ENCODE measurements at regions not wholly inside any gene's neighbourhood (a gene's known extent, or its start where the extent isn't known, plus 50 kb on each side); places are given as distances from the start of the nearest gene placed in this dataset.

DNA sequence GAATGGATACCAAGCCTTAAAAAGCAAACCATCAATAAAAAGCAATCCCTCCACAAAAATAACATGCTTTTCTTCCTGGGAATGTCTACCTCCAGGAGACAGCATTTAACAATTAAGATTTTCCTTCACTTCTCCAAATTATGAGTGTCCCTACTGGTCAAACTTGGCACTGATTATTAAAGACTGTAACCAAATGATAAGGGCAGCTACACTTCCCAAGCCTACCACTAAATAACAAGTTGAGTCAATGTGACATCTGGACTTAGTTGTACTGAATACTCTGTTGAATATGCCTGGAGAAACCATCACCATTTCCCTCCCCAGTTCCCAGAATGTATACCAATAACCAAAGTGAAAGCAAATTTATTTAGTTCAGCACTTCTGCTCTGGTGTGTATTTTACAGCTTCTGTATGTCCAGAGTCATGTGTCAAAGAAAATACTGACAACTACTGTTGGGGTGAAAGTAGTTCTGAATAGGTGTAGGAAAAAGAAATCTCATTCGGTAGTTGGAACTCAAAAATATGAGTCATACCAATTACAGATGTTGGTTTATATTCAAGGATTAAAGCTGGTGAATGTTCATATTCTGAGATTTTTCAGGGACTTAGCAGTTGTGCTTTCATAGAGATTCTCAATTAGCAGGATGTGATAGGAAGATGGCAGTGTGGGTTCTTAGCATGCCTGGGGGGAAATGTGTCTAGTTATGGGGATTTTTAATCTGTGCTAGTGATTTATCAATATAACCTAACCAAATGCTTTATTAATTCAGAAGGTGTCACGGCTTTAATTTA lies 1291.6 kb upstream of the GYPC start:
- no peak overlapping the region for H3K4me2 ChIP-seq (ENCODE audit: low read length)
- no peaks in the 10 kb centered on the region for H3K79me2 ChIP-seq (ENCODE audit: low read length)
- no peaks in the 10 kb centered on the region for H4K20me1 ChIP-seq (ENCODE audit: insufficient read depth, low read length)
- no peaks in the 10 kb centered on the region for H3K36me3 ChIP-seq (replicated peaks; ENCODE audit: low read depth, low read length)
- no peak overlapping the region for H3K27ac ChIP-seq (ENCODE audit: low read length)
- H3K9ac ChIP-seq (ENCODE audit: low read length) = no peak overlapping the region
- H3K4me3 ChIP-seq (ENCODE audit: low read length) = no peak overlapping the region
- H3K4me1 ChIP-seq (ENCODE audit: low read length) = no peaks in the 10 kb centered on the region
- 0 out of 2 replicates have a peak, but pooled peaks cover 6% of the 10 kb centered on the region for H3K9me3 ChIP-seq (ENCODE audit: insufficient read depth, low read length)
- no peak overlapping the region for H2AFZ ChIP-seq (ENCODE audit: low read depth, low read length)
- TF ChIP-seq, protein P1, sequence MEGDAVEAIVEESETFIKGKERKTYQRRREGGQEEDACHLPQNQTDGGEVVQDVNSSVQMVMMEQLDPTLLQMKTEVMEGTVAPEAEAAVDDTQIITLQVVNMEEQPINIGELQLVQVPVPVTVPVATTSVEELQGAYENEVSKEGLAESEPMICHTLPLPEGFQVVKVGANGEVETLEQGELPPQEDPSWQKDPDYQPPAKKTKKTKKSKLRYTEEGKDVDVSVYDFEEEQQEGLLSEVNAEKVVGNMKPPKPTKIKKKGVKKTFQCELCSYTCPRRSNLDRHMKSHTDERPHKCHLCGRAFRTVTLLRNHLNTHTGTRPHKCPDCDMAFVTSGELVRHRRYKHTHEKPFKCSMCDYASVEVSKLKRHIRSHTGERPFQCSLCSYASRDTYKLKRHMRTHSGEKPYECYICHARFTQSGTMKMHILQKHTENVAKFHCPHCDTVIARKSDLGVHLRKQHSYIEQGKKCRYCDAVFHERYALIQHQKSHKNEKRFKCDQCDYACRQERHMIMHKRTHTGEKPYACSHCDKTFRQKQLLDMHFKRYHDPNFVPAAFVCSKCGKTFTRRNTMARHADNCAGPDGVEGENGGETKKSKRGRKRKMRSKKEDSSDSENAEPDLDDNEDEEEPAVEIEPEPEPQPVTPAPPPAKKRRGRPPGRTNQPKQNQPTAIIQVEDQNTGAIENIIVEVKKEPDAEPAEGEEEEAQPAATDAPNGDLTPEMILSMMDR (IDR thresholded peaks at IDR 0.05; ENCODE audit: low read depth, low read length) = no peak
- no peak for TF ChIP-seq EZH2phosphoT487 (IDR thresholded peaks at IDR 0.05; ENCODE audit: low read depth)
- H3K27me3 ChIP-seq (ENCODE audit: low read depth, low read length) = no peaks in the 10 kb centered on the region

GRCh38 chr2:125364984-125365265 lies 1291.0 kb upstream of the GYPC start:
- Histone ChIP-seq H3K79me2 (ENCODE audit: low read length) (no peaks in the 10 kb centered on the region), H3K9me3 (ENCODE audit: insufficient read depth, low read length) (0 out of 2 replicates have a peak, but pooled peaks cover 6% of the 10 kb centered on the region), H3K4me1 (ENCODE audit: low read length) (no peaks in the 10 kb centered on the region), H4K20me1 (ENCODE audit: insufficient read depth, low read length) (no peaks in the 10 kb centered on the region), H3K9ac (ENCODE audit: low read length) (no peak overlapping the region), H3K4me2 (ENCODE audit: low read length) (no peak overlapping the region), H3K27ac (ENCODE audit: low read length) (no peak overlapping the region), H3K27me3 (ENCODE audit: low read depth, low read length) (no peaks in the 10 kb centered on the region), H3K4me3 (ENCODE audit: low read length) (no peak overlapping the region), H3K36me3 (replicated peaks; ENCODE audit: low read depth, low read length) (no peaks in the 10 kb centered on the region), H2AFZ (ENCODE audit: low read depth, low read length) (no peak overlapping the region)
- no peak for TF ChIP-seq EZH2phosphoT487 (IDR thresholded peaks at IDR 0.05; ENCODE audit: low read depth)
- TF ChIP-seq, protein P1 (IDR thresholded peaks at IDR 0.05; ENCODE audit: low read depth, low read length) = no peak

DNA sequence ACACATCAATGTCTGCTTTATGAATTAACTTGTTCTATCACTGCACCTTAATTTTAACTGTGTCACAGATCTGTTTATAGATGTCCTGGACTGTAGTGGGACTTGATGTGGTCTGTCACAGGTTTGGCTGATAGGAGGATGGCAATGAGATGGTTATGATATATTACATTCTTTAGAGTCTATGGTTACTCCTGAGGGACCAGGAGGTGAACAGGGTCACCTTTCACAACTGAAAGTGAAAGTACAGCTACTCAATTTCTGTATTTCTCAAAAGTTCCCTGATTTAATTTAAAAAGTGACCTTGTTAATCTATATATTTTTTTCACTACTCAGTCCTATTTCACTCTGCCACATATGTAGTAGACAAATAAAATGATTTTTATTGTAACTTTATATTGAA lies 1284.1 kb upstream of the GYPC start:
- Histone ChIP-seq H3K9ac (ENCODE audit: low read length) (no peak overlapping the region), H4K20me1 (ENCODE audit: insufficient read depth, low read length) (no peaks in the 10 kb centered on the region), H3K27me3 (ENCODE audit: low read depth, low read length) (no peaks in the 10 kb centered on the region), H3K4me3 (ENCODE audit: low read length) (no peak overlapping the region), H3K79me2 (ENCODE audit: low read length) (no peaks in the 10 kb centered on the region), H3K27ac (ENCODE audit: low read length) (no peak overlapping the region), H3K4me2 (ENCODE audit: low read length) (no peak overlapping the region), H3K36me3 (replicated peaks; ENCODE audit: low read depth, low read length) (no peaks in the 10 kb centered on the region), H3K4me1 (ENCODE audit: low read length) (peaks cover 5% of the 10 kb centered on the region; the same call in 1 of the 2 replicates), H2AFZ (ENCODE audit: low read depth, low read length) (no peak overlapping the region), H3K9me3 (ENCODE audit: insufficient read depth, low read length) (0 out of 2 replicates have a peak, but pooled peaks cover 5% of the 10 kb centered on the region)
- TF ChIP-seq, protein P1 (IDR thresholded peaks at IDR 0.05; ENCODE audit: low read depth, low read length) = no peak
- no peak for TF ChIP-seq EZH2phosphoT487 (IDR thresholded peaks at IDR 0.05; ENCODE audit: low read depth)

GRCh38 chr2:125373293-125373692 lies 1282.7 kb upstream of the GYPC start:
- no peak overlapping the region for H3K9ac ChIP-seq (ENCODE audit: low read length)
- no peaks in the 10 kb centered on the region for H3K36me3 ChIP-seq (replicated peaks; ENCODE audit: low read depth, low read length)
- TF ChIP-seq EZH2phosphoT487 (IDR thresholded peaks at IDR 0.05; ENCODE audit: low read depth) = no peak
- TF ChIP-seq, protein P1 (IDR thresholded peaks at IDR 0.05; ENCODE audit: low read depth, low read length) = no peak
- no peak overlapping the region for H3K27ac ChIP-seq (ENCODE audit: low read length)
- peaks cover 5% of the 10 kb centered on the region; the same call in 1 of the 2 replicates for H3K4me1 ChIP-seq (ENCODE audit: low read length)
- H3K4me2 ChIP-seq (ENCODE audit: low read length) = no peak overlapping the region
- no peaks in the 10 kb centered on the region for H3K79me2 ChIP-seq (ENCODE audit: low read length)
- H3K4me3 ChIP-seq (ENCODE audit: low read length) = no peak overlapping the region
- H4K20me1 ChIP-seq (ENCODE audit: insufficient read depth, low read length) = no peaks in the 10 kb centered on the region
- H3K27me3 ChIP-seq (ENCODE audit: low read depth, low read length) = no peaks in the 10 kb centered on the region
- H2AFZ ChIP-seq (ENCODE audit: low read depth, low read length) = no peak overlapping the region
- no peaks in the 10 kb centered on the region for H3K9me3 ChIP-seq (ENCODE audit: insufficient read depth, low read length)
